ENCODE measurements at regions not wholly inside any gene's neighbourhood (a gene's known extent, or its start where the extent isn't known, plus 50 kb on each side); places are given as distances from the start of the nearest gene placed in this dataset.

DNA sequence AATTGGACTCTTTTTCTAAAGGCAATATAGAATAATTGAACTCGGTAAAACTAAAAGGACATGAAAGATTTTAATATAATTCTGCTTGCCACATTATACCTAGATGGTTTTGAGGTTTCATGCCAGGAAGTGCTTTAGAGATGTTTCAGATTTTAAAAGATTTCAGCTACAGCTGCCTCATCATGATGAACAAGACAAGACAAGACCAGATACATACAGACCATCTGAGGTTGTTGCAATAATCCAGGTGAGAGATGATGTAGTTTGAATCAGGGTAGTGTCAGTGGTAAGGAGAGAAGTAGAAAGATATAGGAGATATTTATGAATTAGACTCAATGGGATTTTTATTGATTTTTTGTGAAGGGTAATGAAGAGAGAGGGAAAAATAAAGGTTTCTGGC is 374.3 kb upstream of the HSF2 start:
- TF ChIP-seq, protein P1, sequence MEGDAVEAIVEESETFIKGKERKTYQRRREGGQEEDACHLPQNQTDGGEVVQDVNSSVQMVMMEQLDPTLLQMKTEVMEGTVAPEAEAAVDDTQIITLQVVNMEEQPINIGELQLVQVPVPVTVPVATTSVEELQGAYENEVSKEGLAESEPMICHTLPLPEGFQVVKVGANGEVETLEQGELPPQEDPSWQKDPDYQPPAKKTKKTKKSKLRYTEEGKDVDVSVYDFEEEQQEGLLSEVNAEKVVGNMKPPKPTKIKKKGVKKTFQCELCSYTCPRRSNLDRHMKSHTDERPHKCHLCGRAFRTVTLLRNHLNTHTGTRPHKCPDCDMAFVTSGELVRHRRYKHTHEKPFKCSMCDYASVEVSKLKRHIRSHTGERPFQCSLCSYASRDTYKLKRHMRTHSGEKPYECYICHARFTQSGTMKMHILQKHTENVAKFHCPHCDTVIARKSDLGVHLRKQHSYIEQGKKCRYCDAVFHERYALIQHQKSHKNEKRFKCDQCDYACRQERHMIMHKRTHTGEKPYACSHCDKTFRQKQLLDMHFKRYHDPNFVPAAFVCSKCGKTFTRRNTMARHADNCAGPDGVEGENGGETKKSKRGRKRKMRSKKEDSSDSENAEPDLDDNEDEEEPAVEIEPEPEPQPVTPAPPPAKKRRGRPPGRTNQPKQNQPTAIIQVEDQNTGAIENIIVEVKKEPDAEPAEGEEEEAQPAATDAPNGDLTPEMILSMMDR (IDR thresholded peaks at IDR 0.05): no peak
- no peak for TF ChIP-seq POLR2A (IDR thresholded peaks at IDR 0.05)

Data from heart left ventricle (tissue), 13 donors.